GM13976 (cell line): ENCODE measurements at regions not wholly inside any gene's neighbourhood (a gene's known extent, or its start where the extent isn't known, plus 50 kb on each side); places are given as distances from the start of the nearest gene placed in this dataset.

Source experiments
- DNase-seq: peaks from one replicate; pipeline ENCODE4 v3.0.0; 2012; ENCODE audit warnings: low spot score
- CTCF ChIP-seq: IDR thresholded peaks from 2 replicates; pipeline ENCODE4 v1.5.1; 2012; ENCODE audit warnings: borderline replicate concordance, mild to moderate bottlenecking; ENCODE audit not compliant: insufficient read depth; ENCODE audit errors: extremely low read depth, missing control alignments, control extremely low read depth
- in situ Hi-C: fragments of 300-500 bp; cut with MboI; formaldehyde crosslinking; loops from one replicate; pipeline ENCODE4 v1.12.0; 2022; ENCODE audit warnings: low sequenced_read_pairs, mixed read lengths, inconsistent platforms; ENCODE audit not compliant: unreplicated experiment

GRCh38 chr2:16325976-16326510 lies 339.6 kb downstream of the CYRIA start:
- no peak for DNase-seq
- in situ Hi-C loops, result no loop called here
- TF ChIP-seq CTCF, result no peak

GRCh38 chr2:16325016-16325975 lies 340.3 kb downstream of the CYRIA start:
- DNase-seq, result no peak
- in situ Hi-C loops, result no loop called here
- no peak for TF ChIP-seq CTCF

DNA sequence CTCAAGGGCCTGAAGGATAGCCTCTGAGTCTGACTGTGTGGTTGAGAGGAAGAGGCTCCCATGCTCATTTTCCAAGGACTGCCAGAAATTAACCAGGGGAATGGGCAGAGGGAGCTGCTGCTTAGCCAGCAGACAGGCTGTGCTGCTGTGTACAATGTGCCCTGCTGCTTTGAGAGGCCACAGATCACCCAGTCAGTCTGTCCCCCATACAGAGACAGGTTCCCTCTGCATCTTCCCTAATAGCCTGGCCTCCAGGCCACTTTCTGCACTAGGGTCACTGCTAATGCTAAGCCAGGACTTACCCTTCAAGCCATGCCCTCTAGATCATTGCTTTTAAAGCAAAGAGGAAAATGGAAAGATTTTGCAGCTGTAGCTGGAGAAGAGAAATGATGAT lies 341.1 kb downstream of the CYRIA start:
- DNase-seq, result no peak
- TF ChIP-seq CTCF, result no peak
- in situ Hi-C loops, result no loop called here

GRCh38 chr2:16323551-16324543 lies 341.8 kb downstream of the CYRIA start:
- TF ChIP-seq CTCF, result no peak
- DNase-seq, result no peak
- in situ Hi-C loops, result no loop called here

DNA sequence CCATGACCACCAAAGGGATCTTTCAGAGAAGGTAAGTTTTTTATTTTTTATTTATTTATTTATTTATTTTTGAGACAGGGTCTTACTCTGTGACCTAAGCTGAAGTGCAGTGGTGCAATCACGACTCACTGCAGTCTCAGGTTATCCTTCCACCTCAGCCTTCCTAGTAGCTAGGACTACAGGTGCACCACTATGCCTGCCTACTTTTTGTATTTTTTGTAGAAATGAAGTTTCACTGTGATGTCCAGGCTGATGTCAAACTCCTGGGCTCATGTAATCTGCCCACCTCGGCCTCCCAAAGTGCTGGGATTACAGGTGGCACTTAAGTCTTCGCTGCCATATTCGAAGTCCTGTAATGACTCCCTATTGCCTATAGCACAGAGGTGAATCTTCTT lies 342.5 kb downstream of the CYRIA start:
- no peak for TF ChIP-seq CTCF
- in situ Hi-C loops, result no loop called here
- DNase-seq, result no peak
